ENCODE measurements at regions not wholly inside any gene's neighbourhood (a gene's known extent, or its start where the extent isn't known, plus 50 kb on each side); places are given as distances from the start of the nearest gene placed in this dataset.

- H3K4me1 Mint-ChIP-seq (ENCODE audit: low read depth): peaks cover under 1% of the 10 kb centered on the region
- H3K27me3 Mint-ChIP-seq (ENCODE audit: low read depth): peaks cover 10% of the 10 kb centered on the region
- TF ChIP-seq, protein P1, sequence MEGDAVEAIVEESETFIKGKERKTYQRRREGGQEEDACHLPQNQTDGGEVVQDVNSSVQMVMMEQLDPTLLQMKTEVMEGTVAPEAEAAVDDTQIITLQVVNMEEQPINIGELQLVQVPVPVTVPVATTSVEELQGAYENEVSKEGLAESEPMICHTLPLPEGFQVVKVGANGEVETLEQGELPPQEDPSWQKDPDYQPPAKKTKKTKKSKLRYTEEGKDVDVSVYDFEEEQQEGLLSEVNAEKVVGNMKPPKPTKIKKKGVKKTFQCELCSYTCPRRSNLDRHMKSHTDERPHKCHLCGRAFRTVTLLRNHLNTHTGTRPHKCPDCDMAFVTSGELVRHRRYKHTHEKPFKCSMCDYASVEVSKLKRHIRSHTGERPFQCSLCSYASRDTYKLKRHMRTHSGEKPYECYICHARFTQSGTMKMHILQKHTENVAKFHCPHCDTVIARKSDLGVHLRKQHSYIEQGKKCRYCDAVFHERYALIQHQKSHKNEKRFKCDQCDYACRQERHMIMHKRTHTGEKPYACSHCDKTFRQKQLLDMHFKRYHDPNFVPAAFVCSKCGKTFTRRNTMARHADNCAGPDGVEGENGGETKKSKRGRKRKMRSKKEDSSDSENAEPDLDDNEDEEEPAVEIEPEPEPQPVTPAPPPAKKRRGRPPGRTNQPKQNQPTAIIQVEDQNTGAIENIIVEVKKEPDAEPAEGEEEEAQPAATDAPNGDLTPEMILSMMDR (IDR thresholded peaks at IDR 0.05): no peak
- H3K36me3 Mint-ChIP-seq (ENCODE audit: low read depth): peaks cover 2% of the 10 kb centered on the region
- H3K4me3 Mint-ChIP-seq (ENCODE audit: unreplicated experiment): no peak overlapping the region
- H3K9me3 Mint-ChIP-seq (ENCODE audit: low read depth): no peaks in the 10 kb centered on the region
- no peak overlapping the region for H3K27ac Mint-ChIP-seq (ENCODE audit: unreplicated experiment)
- no peak for DNase-seq (ENCODE audit: low spot score)
Observed at GRCh38 chr21:38936240-38936639, 130.5 kb downstream of the ETS2 start.

DNA sequence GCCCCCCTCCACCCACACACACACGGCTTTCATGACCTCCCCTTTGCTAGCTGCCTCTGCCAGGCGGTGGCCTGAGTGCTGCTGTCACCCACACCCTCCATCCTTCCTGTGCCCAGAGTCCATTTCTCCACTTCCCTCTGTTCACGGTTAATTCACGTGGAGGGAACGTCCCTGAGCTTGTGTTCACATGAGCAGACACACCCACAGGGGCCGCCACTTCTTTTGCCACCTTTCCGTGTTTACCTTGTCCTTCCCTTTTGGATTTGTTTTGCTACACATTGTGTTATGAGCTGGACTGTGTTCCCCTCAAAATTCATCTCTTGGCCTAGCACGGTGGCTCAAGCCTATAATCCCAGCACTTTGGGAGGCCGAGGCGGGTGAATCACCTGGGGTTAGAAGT, 128.0 kb downstream of the ETS2 start:
- Mint-ChIP-seq H3K27ac (ENCODE audit: unreplicated experiment) (no peak overlapping the region), H3K4me3 (ENCODE audit: unreplicated experiment) (no peak overlapping the region), H3K4me1 (ENCODE audit: low read depth) (peaks cover 8% of the 10 kb centered on the region), H3K27me3 (ENCODE audit: low read depth) (peaks cover 7% of the 10 kb centered on the region), H3K36me3 (ENCODE audit: low read depth) (peaks cover 2% of the 10 kb centered on the region), H3K9me3 (ENCODE audit: low read depth) (peaks cover 6% of the 10 kb centered on the region)
- DNase-seq (ENCODE audit: low spot score): no peak
- TF ChIP-seq, protein P1 (IDR thresholded peaks at IDR 0.05): no peak

DNA sequence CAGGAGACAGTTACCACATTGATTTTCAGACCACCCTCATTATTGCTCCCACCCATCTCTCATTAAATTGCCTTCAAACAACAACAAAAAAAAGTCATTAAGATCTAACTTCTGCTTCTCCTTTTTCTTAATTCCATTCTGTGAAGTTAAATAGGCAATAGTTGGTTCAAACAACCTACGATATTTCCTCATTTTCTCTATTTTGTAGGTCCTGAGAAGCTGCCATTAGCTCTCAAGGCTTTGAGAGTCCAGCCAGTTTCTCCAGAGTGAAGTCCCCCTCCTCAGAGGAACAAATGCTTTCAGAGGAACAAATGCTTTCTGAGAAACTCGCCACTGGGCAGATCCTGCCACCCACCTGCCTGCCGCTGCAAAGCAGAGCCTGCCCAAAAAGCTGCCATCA, 125.6 kb downstream of the ETS2 start:
- peaks cover 2% of the 10 kb centered on the region for H3K27me3 Mint-ChIP-seq (ENCODE audit: low read depth)
- TF ChIP-seq, protein P1 (IDR thresholded peaks at IDR 0.05): no peak
- peaks cover 12% of the 10 kb centered on the region for H3K4me1 Mint-ChIP-seq (ENCODE audit: low read depth)
- no peak overlapping the region for H3K27ac Mint-ChIP-seq (ENCODE audit: unreplicated experiment)
- H3K9me3 Mint-ChIP-seq (ENCODE audit: low read depth): peaks cover 8% of the 10 kb centered on the region
- peaks cover 2% of the 10 kb centered on the region for H3K36me3 Mint-ChIP-seq (ENCODE audit: low read depth)
- no peak overlapping the region for H3K4me3 Mint-ChIP-seq (ENCODE audit: unreplicated experiment)
- DNase-seq (ENCODE audit: low spot score): no peak

DNA sequence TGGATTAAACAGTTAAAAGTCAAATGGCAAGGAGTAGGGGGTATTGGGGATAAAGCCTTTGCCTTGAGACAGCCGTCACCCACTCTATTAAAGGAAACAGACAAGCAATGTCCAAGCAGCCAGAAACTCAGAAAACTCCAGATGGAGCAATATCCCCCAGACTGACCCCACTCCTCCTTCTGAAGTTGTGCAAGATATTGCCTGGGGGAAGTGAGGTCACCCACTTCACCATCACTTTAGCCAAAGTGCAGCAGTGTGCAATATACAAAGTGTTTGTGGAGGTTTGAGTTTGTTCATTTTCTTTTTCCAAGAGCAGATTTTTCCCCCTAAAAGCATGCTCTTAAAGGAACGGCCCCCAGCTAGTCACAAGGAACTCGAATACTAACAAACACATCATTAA, 125.1 kb downstream of the ETS2 start:
- Mint-ChIP-seq H3K4me1 (ENCODE audit: low read depth) (peaks cover 16% of the 10 kb centered on the region), H3K4me3 (ENCODE audit: unreplicated experiment) (no peak overlapping the region), H3K36me3 (ENCODE audit: low read depth) (peaks cover 2% of the 10 kb centered on the region), H3K27ac (ENCODE audit: unreplicated experiment) (no peak overlapping the region), H3K9me3 (ENCODE audit: low read depth) (peaks cover 8% of the 10 kb centered on the region), H3K27me3 (ENCODE audit: low read depth) (peaks cover 2% of the 10 kb centered on the region)
- TF ChIP-seq, protein P1 (IDR thresholded peaks at IDR 0.05): no peak
- no peak for DNase-seq (ENCODE audit: low spot score)

DNA sequence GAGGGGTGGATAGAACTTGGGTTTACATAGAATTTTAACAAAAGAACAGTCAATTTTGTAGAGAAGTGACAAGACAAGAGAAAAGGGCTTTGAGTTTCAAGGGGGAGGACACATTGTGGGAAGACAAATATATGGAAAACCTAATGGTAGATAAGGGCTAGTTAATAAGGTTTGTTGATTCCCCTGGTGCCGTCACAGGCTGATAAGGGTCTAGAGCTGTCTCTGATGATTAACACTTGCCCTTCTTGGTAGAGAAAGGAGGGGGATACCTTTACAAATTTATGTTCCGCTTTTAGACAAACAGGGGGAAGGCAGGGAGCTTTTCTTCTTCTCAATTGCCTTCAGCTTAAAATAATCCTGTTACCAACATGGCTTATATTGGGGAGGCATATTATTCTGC, 124.3 kb downstream of the ETS2 start:
- Mint-ChIP-seq H3K4me1 (ENCODE audit: low read depth) (peaks cover 24% of the 10 kb centered on the region), H3K36me3 (ENCODE audit: low read depth) (peaks cover 2% of the 10 kb centered on the region), H3K4me3 (ENCODE audit: unreplicated experiment) (no peak overlapping the region), H3K27me3 (ENCODE audit: low read depth) (peaks cover 2% of the 10 kb centered on the region), H3K27ac (ENCODE audit: unreplicated experiment) (no peak overlapping the region), H3K9me3 (ENCODE audit: low read depth) (peaks cover 8% of the 10 kb centered on the region)
- TF ChIP-seq, protein P1 (IDR thresholded peaks at IDR 0.05): no peak
- no peak for DNase-seq (ENCODE audit: low spot score)
